Islet of Langerhans (tissue), 1 donor: ENCODE measurements at regions not wholly inside any gene's neighbourhood (a gene's known extent, or its start where the extent isn't known, plus 50 kb on each side); places are given as distances from the start of the nearest gene placed in this dataset.

Source experiments
- FAIRE-seq: peaks from one replicate; lab custom pipeline; 2011; peaks lifted over from hg19 to GRCh38; lab: Jason Lieb, UNC

DNA sequence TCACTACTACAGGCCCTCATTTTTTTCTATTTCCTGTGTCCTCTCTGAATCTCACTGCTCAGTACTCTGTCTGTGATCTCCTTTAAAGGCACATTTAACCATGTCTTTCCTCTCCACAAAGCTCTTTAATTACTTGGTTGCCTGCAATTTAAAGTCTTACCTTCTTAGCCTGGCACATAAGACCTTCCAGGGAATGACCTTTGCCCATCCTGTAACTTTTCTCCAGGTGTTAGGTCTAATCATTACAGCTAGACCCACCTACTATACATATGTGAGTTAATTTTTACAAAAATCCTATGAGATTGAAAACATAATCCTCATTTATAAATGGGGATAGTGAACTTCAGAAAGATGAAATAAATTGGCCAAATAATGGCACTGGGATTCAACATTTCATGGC is 244.1 kb upstream of the RHOBTB1 start:
- no peak for FAIRE-seq

DNA sequence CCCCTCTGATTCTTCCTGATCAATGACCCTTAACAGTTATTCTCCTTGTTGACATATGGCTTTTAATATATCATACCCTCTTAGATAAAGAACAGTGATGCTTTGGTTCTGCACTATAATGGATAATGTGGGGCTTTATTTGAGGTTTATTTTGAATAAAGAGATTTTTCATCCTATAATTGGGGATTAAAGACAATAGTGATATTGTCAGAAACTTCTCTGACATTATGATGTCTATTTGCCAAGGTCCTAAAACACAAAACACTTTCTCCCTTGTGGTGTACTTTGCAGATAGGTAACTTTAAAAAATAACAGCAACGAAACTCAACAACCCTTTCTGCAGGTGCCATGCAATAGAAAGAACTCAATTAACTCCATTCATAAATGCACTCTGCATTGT is 243.6 kb upstream of the RHOBTB1 start:
- FAIRE-seq, result no peak

DNA sequence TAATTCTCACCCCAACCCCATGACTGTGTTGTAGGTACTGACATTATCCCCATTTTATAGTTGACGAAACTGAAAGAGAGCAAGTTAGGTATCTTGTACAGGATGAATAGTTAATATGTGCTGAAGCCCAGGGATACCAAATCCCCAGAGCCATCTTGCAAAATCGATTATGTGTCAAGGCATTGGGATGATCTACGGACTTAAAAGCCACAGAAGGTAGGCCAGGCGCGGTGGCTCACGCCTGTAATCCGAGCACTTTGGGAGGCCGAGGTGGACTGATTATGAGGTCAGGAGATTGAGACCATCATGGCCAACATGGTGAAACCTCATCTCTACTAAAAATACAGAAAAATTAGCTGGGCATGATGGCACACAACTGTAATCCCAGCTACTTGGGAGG is 242.4 kb upstream of the RHOBTB1 start:
- no peak for FAIRE-seq

GRCh38 chr10:61184429-61184828 is 240.4 kb upstream of the RHOBTB1 start:
- FAIRE-seq, result no peak

GRCh38 chr10:61183967-61184366 is 240.0 kb upstream of the RHOBTB1 start:
- no peak for FAIRE-seq

GRCh38 chr10:61181832-61182231 is 237.8 kb upstream of the RHOBTB1 start:
- no peak for FAIRE-seq

GRCh38 chr10:61179771-61180170 is 235.8 kb upstream of the RHOBTB1 start:
- no peak for FAIRE-seq

- FAIRE-seq, result no peak
Observed at GRCh38 chr10:61176424-61176823, 232.4 kb upstream of the RHOBTB1 start.

- no peak for FAIRE-seq
Observed at GRCh38 chr10:61175316-61175715, 231.3 kb upstream of the RHOBTB1 start.

- no peak for FAIRE-seq
Observed at GRCh38 chr10:61173450-61173849, 229.5 kb upstream of the RHOBTB1 start.

- no peak for FAIRE-seq
Observed at GRCh38 chr10:61172182-61172926, 228.4 kb upstream of the RHOBTB1 start.

GRCh38 chr10:61170594-61170993 is 226.6 kb upstream of the RHOBTB1 start:
- FAIRE-seq, result no peak

DNA sequence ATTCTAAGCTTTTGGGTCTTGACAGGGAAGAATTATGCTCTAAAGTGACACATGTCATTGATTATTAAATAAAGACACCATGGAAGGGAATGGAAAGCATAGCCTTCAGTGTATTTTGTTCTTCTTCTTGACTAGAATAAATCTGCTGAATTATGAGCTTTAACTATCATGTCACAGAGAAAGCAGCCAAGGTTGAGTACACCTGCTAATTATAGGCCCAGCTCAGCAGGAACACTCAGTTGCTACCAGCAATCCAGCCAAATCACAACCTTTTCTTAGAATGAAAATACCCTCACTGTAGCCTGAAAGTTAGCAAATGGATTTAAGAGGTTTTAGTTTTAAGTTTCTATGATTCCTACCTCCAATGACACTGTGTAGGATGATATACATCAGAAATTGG is 225.3 kb upstream of the RHOBTB1 start:
- peak; percentile 88 for FAIRE-seq

DNA sequence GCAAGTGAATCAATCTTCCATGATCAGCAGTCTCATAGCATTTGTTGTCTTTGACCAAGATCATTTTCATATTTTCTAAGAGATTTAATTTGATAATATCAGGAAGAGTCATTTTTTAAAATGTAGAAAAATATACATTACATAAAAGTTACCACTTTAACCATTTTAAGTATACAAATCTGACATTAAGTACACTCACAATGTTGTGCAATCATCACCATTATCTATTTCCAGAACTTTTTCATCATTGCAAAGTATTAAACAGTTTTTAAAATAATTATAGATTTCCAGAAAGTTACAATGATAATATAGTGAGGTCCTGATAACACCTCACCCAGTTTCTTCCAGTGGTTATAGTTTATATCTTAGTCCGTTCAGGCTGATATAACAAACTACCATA is 222.5 kb upstream of the RHOBTB1 start:
- no peak for FAIRE-seq

DNA sequence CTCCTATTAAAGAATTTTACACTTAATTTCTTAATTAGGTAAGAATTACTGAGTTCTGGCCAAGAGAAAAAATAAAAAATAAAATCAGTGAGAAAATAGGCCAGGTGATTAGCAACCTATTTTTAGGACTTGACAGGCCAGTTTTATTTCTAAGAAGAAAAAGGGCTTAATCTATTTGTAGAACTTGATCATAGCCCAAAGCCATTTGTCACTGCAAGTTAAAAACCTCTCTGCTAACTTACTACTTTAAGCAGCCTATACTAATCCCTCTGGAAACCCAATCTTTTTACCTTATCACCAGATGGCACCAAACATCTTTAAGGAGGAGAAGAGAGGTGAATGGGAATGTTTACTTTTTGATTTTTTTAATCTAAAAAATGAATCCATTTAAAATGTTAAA is 222.1 kb upstream of the RHOBTB1 start:
- peak; percentile 21 for FAIRE-seq

GRCh38 chr10:61164458-61165160 is 220.6 kb upstream of the RHOBTB1 start:
- FAIRE-seq, result no peak

DNA sequence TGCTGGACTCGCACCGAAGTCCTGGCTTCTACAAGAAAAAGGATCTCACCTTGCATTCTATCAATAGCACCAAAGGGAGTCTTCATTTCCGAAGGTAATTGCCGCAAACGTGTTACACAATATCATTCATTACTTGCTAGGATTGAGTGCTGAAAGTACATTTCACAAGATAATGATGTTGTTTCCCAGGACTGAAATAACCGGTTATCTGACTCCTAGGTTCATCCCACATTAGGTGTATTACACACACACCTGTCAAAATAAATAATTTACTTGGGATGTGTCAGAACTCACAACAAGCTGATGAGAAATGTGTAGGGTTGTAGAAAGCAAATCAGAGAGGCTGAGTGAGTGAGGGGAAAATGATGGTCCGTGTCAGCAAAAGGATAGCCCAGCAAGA is 219.4 kb upstream of the RHOBTB1 start:
- no peak for FAIRE-seq

DNA sequence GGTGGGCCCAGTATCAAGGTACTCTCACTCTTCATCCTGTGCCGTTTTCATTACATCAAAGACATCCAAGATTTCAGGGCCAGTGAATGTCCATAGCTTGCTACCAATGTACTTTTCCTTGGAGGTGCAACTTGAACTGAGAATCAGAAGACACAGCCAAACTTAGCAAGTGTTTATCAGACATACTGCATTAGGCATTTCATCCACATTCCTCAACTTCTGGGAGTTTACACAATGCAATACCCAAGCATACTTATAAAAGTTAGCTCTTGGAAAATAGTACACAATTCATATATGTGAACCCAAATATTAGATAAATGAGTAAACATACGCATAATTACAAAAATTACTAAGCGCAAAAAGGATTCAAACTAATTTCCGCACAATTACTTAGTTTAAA is 216.3 kb upstream of the RHOBTB1 start:
- FAIRE-seq, result no peak

DNA sequence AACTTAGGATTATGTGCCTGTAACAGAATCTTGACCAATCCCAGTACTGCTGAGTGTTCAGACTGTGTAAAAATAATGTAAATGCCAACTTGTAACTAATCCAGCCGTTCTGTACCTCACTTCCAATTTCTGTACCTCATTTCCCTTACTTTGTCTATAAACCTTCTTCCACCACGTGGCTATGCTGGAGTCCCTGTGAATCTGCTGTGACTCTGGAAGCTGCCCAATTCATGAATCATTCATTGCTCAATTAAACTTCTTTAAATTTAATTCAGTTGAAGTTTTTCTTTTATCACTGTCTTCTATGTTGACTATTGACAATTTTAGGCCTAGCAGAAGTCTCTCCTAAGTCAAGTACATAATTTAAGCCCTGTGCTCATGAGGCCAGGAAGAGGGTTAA is 215.3 kb upstream of the RHOBTB1 start:
- FAIRE-seq, result no peak

GRCh38 chr10:61157182-61157581 is 213.2 kb upstream of the RHOBTB1 start:
- FAIRE-seq, result no peak

GRCh38 chr10:61153771-61154170 is 209.8 kb upstream of the RHOBTB1 start:
- FAIRE-seq, result no peak

DNA sequence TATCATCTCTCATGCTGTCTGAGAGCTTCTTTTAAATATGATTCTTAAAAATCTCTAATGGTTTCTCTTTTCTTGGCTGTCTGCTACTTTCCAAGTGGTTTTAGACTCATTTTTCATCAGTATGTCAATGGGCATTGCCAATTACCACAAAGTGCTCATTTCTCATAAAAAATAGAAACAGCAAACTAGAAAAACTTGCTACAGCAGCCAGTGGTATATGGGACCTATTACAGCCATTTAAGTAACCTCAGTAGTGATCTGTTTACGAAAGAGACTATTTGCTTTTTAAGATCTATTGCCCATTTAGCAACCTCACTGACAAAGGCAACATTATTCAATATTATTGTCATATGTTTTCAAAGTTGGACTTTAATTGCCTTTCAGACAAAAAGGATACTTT is 207.1 kb upstream of the RHOBTB1 start:
- no peak for FAIRE-seq

DNA sequence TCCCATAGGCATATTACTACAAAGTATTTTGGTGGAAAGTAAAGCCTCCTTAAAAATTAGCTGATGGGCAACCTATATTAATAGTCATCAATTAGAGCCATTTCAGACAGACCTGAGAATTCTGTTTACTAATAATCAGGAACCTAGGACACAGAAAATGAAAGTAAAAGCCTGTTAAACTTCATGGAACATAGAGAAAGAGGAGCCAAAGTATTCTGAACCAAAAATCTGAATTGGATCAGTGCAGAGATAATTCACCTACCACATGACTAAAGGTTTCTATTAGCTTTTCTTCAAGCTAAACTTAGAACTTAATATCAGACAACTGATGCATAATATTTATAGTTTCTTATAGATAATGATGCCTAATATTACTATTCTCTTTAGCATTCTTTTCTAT is 204.5 kb upstream of the RHOBTB1 start:
- peak; percentile 43 for FAIRE-seq

- no peak for FAIRE-seq
Observed at GRCh38 chr10:61142987-61143386, 199.0 kb upstream of the RHOBTB1 start.
